ENCODE measurements at regions not wholly inside any gene's neighbourhood (a gene's known extent, or its start where the extent isn't known, plus 50 kb on each side); places are given as distances from the start of the nearest gene placed in this dataset.
"Not testable (repeated sequence)": the region's sequence is repeated elsewhere in the genome, so short reads cannot be mapped to it uniquely, and the experiment has no call there.

- TF ChIP-seq CTCF (conservative IDR thresholded peaks at IDR 0.05; ENCODE audit: low read depth, low read length); EZH2phosphoT487 (IDR thresholded peaks at IDR 0.05; ENCODE audit: borderline replicate concordance, low read length); EZH2 (IDR thresholded peaks at IDR 0.05; ENCODE audit: low read length, unreplicated experiment): not testable (repeated sequence)
Observed at GRCh38 chr9:40868437-40868836, 260.0 kb downstream of the FOXD4L6 start.
